PC-3 (cell line): ENCODE measurements at regions not wholly inside any gene's neighbourhood (a gene's known extent, or its start where the extent isn't known, plus 50 kb on each side); places are given as distances from the start of the nearest gene placed in this dataset.

ENCODE experiments used
- ATAC-seq: fragments of 200-7000 bp; cut with Tn5 transposase; 2 replicates; pipeline ENCODE4 v1.9.1; 2020; ENCODE audit warnings: mild to moderate bottlenecking, moderate library complexity
- BruUV-seq: library from RNA; stranded (reverse); fragments of 400-500 nt; replicated peaks from 2 replicates; lab custom pipeline; 2021; lab: Mats Ljungman, UMichigan
- CTCF ChIA-PET: fragments of 300-600 bp; sonication (Branson Sonifier 250); formaldehyde crosslinking; loops from one replicate; lab custom pipeline; 2022; ENCODE audit warnings: antibody characterized with exemption; lab: Charles Lee
- POLR2A ChIA-PET: fragments of 300-600 bp; sonication (Branson Sonifier 250); formaldehyde crosslinking; loops from one replicate; lab custom pipeline; 2022; ENCODE audit warnings: antibody characterized with exemption; ENCODE audit not compliant: unreplicated experiment; lab: Charles Lee
- DNase-seq: peaks from one replicate; pipeline ENCODE4 v3.0.0-alpha.2; 2015
- H2AFZ ChIP-seq: fragments of 300-600 bp; sonication (generic); 2 replicates; pipeline ENCODE4 v1.6.0; 2016; ENCODE audit warnings: antibody characterized with exemption, low read length
- H3F3A ChIP-seq: fragments of 300-600 bp; sonication (generic); one replicate; pipeline ENCODE4 v1.6.0; 2017; ENCODE audit warnings: antibody characterized with exemption, low read length, control low read depth, mild to moderate bottlenecking; ENCODE audit not compliant: unreplicated experiment
- H3K27ac ChIP-seq: fragments of 300-600 bp; sonication (generic); 2 replicates; pipeline ENCODE4 v1.5.1; 2016; ENCODE audit warnings: mild to moderate bottlenecking, low read length
- H3K27me3 ChIP-seq: fragments of 300-600 bp; sonication (generic); 2 replicates; pipeline ENCODE4 v1.6.1; 2016; ENCODE audit warnings: low read length, mixed read lengths
- H3K36me3 ChIP-seq: fragments of 300-600 bp; sonication (generic); 2 replicates; pipeline ENCODE4 v1.6.1; 2016; ENCODE audit warnings: low read depth, mixed run types, low read length, mixed read lengths
- H3K4me1 ChIP-seq: fragments of 300-600 bp; sonication (generic); 2 replicates; pipeline ENCODE4 v1.5.1; 2016; ENCODE audit warnings: low read length; ENCODE audit not compliant: insufficient read depth
- H3K4me2 ChIP-seq: fragments of 300-600 bp; sonication (generic); 2 replicates; pipeline ENCODE4 v1.6.0; 2016; ENCODE audit warnings: low read length
- H3K4me3 ChIP-seq: fragments of 300-600 bp; sonication (generic); 2 replicates; pipeline ENCODE4 v1.5.1; 2016; ENCODE audit warnings: mild to moderate bottlenecking, low read length, mixed read lengths
- H3K79me2 ChIP-seq: fragments of 300-600 bp; sonication (generic); 2 replicates; pipeline ENCODE4 v1.6.1; 2017; ENCODE audit warnings: low read length, mixed read lengths
- H3K9ac ChIP-seq: fragments of 300-600 bp; sonication (generic); 2 replicates; pipeline ENCODE4 v1.6.0; 2016; ENCODE audit warnings: mild to moderate bottlenecking, low read length
- H3K9me2 ChIP-seq: fragments of 300-600 bp; sonication (generic); replicated peaks from 2 replicates; pipeline ENCODE4 v1.6.1; 2016; ENCODE audit warnings: mixed run types, low read length, mixed read lengths
- H3K9me3 ChIP-seq: fragments of 300-600 bp; sonication (generic); 2 replicates; pipeline ENCODE4 v1.6.1; 2016; ENCODE audit warnings: low read length, mixed read lengths
- H4K20me1 ChIP-seq: fragments of 300-600 bp; sonication (generic); 2 replicates; pipeline ENCODE4 v1.6.1; 2016; ENCODE audit warnings: low read length, mixed read lengths
- EZH2 ChIP-seq: fragments of 300-600 bp; sonication (generic); IDR thresholded peaks from one replicate; pipeline ENCODE4 v1.6.1; 2017; ENCODE audit warnings: antibody characterized with exemption, mild to moderate bottlenecking, low read length; ENCODE audit not compliant: unreplicated experiment
- EZH2phosphoT487 ChIP-seq: fragments of 300-600 bp; sonication (generic); IDR thresholded peaks from 2 replicates; pipeline ENCODE4 v1.6.1; 2018; ENCODE audit warnings: mild to moderate bottlenecking, antibody characterized with exemption, low read length, borderline replicate concordance
- intact Hi-C: fragments of 100-400 bp; cut with micrococcal nuclease; formaldehyde crosslinking; loops from 2 replicates; pipeline ENCODE4 v1.9.0; 2023
- TF ChIP-seq, protein P1 (sequence below): fragments of 300-600 bp; sonication (generic); conservative IDR thresholded peaks from 2 replicates; pipeline ENCODE4 v1.5.1; 2017; ENCODE audit warnings: antibody characterized with exemption, low read depth, mild to moderate bottlenecking, low read length

DNA sequence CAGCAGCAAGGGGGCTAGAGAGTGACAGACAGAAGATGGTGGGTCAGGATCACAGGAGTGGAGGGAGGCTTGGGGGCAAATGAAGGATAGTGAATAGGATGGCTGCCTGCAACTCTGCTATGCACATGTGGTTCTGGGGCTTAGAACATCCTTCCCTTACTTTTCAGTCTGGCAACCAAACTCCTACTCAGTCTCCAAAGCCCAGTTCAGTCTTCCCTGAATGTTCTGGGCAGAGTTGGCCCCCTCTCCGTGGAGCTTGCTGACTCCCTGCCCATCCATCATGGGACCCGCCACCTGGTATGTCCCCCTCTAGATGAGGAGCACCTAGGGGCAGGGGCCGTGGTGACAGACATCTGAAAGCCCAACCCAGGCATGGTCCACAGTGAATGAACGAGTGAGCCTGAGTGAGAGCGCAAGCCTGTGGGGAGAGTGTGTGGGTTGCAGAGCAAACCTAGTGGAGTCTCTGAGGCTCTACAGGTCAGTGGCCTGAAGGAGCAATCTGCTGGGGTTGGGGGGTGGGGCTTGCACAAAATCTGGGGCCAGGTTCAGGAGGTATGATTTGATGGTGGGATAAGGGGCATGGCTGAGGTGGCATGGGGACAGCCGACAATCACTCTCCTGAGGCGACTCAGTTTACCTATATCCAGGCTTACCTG is 180.6 kb downstream of the FGF18 start:
- no peak for DNase-seq
- Histone ChIP-seq H3K4me1 (peaks cover 6% of the 10 kb centered on the region), H2AFZ (no peak overlapping the region), H4K20me1 (no peaks in the 10 kb centered on the region), H3K79me2 (no peaks in the 10 kb centered on the region), H3K36me3 (no peaks in the 10 kb centered on the region), H3K9me2 (no peaks in the 10 kb centered on the region), H3K4me3 (no peak overlapping the region), H3K9ac (no peak overlapping the region), H3F3A (no peaks in the 10 kb centered on the region), H3K9me3 (no peaks in the 10 kb centered on the region), H3K4me2 (no peak overlapping the region), H3K27me3 (peaks cover 19% of the 10 kb centered on the region), H3K27ac (no peak overlapping the region)
- intact Hi-C loops: no loop called here
- ATAC-seq: no peak
- CTCF ChIA-PET: no interaction called here
- POLR2A ChIA-PET: no interaction called here
- TF ChIP-seq EZH2phosphoT487 (no peak), EZH2 (no peak)
- TF ChIP-seq, protein P1, sequence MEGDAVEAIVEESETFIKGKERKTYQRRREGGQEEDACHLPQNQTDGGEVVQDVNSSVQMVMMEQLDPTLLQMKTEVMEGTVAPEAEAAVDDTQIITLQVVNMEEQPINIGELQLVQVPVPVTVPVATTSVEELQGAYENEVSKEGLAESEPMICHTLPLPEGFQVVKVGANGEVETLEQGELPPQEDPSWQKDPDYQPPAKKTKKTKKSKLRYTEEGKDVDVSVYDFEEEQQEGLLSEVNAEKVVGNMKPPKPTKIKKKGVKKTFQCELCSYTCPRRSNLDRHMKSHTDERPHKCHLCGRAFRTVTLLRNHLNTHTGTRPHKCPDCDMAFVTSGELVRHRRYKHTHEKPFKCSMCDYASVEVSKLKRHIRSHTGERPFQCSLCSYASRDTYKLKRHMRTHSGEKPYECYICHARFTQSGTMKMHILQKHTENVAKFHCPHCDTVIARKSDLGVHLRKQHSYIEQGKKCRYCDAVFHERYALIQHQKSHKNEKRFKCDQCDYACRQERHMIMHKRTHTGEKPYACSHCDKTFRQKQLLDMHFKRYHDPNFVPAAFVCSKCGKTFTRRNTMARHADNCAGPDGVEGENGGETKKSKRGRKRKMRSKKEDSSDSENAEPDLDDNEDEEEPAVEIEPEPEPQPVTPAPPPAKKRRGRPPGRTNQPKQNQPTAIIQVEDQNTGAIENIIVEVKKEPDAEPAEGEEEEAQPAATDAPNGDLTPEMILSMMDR: no peak
- no TSS peak for BruUV-seq

GRCh38 chr5:171600741-171601265 is 181.4 kb downstream of the FGF18 start:
- intact Hi-C loops: no loop called here
- no peak for ATAC-seq
- TF ChIP-seq EZH2phosphoT487: no peak
- no peak for TF ChIP-seq EZH2
- TF ChIP-seq, protein P1: no peak

GRCh38 chr5:171601266-171601881 is 181.9 kb downstream of the FGF18 start:
- TF ChIP-seq, protein P1: no peak
- no peak for TF ChIP-seq EZH2
- TF ChIP-seq EZH2phosphoT487: no peak
- no peaks in the 10 kb centered on the region for H3K9me2 ChIP-seq
- no peak overlapping the region for H3K4me2 ChIP-seq
- intact Hi-C loops: no loop called here
- ATAC-seq: no peak
- H3K27me3 ChIP-seq: peaks cover 19% of the 10 kb centered on the region
- no peak overlapping the region for H3K9ac ChIP-seq
- H3K4me1 ChIP-seq: no peaks in the 10 kb centered on the region
- no peaks in the 10 kb centered on the region for H3K36me3 ChIP-seq
- H3K79me2 ChIP-seq: no peaks in the 10 kb centered on the region
- no peaks in the 10 kb centered on the region for H3F3A ChIP-seq
- H2AFZ ChIP-seq: no peak overlapping the region
- no TSS peak for BruUV-seq
- ChIA-PET CTCF (interaction anchor here (0.6 kb wide), 1 partner anchor 14 kb away, joined by 3 read pairs; no protein-coding TSS in a partner anchor), POLR2A (no interaction called here)
- H3K27ac ChIP-seq: no peak overlapping the region
- DNase-seq: no peak
- H3K9me3 ChIP-seq: peaks cover 5% of the 10 kb centered on the region; the same call in 1 of the 2 replicates
- H3K4me3 ChIP-seq: no peak overlapping the region
- no peaks in the 10 kb centered on the region for H4K20me1 ChIP-seq

More at GRCh38 chr5:171600741-171601265, 181.4 kb downstream of the FGF18 start:
- ChIA-PET POLR2A (no interaction called here), CTCF (no interaction called here)
- Histone ChIP-seq H3F3A (no peaks in the 10 kb centered on the region), H3K9me3 (no peaks in the 10 kb centered on the region), H3K4me1 (peaks cover 5% of the 10 kb centered on the region), H2AFZ (no peak overlapping the region), H3K27ac (no peak overlapping the region), H3K9ac (no peak overlapping the region), H3K4me2 (no peak overlapping the region), H4K20me1 (no peaks in the 10 kb centered on the region), H3K79me2 (no peaks in the 10 kb centered on the region), H3K27me3 (peaks cover 19% of the 10 kb centered on the region), H3K9me2 (no peaks in the 10 kb centered on the region), H3K4me3 (no peak overlapping the region), H3K36me3 (no peaks in the 10 kb centered on the region)
- DNase-seq: no peak
- BruUV-seq: no TSS peak
